ENCODE measurements at regions not wholly inside any gene's neighbourhood (a gene's known extent, or its start where the extent isn't known, plus 50 kb on each side); places are given as distances from the start of the nearest gene placed in this dataset.

DNA sequence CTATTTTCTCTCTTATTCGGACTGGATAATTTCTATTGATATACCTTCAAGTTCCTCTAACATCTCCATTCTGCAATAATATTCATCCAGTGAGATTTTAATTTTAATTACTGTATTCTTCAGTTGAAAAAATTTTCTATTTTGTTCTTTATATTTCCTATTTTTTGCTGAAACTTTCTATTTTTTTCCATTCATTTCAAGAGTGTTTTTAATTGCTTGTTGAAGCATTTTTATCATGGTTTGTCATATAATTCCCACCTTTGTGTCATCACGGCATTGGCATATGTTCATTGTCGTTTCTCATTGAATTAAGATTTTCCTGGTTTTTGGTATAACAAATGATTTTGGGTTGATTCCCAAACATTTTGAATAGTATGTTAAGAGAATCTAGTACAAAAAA is 214.9 kb upstream of the HDDC2 start:
- no peaks in the 10 kb centered on the region for H3K4me1 ChIP-seq (ENCODE audit: control insufficient read depth in 1 of 2, low read depth in 2 of 2)

DNA sequence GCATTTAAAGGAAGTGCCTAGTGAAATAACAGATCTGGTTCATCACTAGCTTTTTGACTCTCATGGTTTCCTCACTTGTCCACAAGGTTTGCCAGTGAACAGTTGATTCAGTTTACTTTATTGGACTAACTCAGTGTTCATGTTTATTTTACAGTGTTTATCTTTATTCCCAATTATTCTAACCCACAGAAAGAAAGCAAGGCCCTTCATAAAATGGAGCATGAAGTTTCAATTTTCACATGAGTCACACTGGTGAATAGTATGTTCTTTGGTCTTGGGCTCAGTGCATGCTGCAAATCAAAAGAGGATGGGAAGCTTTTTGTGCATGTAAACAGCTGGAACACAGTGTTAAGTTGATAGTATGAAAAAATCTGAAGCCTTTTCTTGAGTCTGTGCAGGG is 217.6 kb upstream of the HDDC2 start:
- Histone ChIP-seq H3K36me3 (no peaks in the 10 kb centered on the region), H3K4me3 (no peak overlapping the region), H3K4me1 (ENCODE audit: control insufficient read depth in 1 of 2, low read depth in 2 of 2) (no peaks in the 10 kb centered on the region), H3K9me3 (no peaks in the 10 kb centered on the region), H3K27ac (no peak overlapping the region), H3K27me3 (replicated peaks; ENCODE audit: insufficient read depth) (no peaks in the 10 kb centered on the region)
- DNase-seq (ENCODE audit: low spot score): no peak
- TF ChIP-seq, protein P1, sequence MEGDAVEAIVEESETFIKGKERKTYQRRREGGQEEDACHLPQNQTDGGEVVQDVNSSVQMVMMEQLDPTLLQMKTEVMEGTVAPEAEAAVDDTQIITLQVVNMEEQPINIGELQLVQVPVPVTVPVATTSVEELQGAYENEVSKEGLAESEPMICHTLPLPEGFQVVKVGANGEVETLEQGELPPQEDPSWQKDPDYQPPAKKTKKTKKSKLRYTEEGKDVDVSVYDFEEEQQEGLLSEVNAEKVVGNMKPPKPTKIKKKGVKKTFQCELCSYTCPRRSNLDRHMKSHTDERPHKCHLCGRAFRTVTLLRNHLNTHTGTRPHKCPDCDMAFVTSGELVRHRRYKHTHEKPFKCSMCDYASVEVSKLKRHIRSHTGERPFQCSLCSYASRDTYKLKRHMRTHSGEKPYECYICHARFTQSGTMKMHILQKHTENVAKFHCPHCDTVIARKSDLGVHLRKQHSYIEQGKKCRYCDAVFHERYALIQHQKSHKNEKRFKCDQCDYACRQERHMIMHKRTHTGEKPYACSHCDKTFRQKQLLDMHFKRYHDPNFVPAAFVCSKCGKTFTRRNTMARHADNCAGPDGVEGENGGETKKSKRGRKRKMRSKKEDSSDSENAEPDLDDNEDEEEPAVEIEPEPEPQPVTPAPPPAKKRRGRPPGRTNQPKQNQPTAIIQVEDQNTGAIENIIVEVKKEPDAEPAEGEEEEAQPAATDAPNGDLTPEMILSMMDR (IDR thresholded peaks at IDR 0.05): no peak
- ATAC-seq (ENCODE audit: insufficient number of reproducible peaks, low FRiP score, low read depth): no peak

More for the DNA sequence above, 214.9 kb upstream of the HDDC2 start:
- H3K27ac ChIP-seq: no peak overlapping the region
- TF ChIP-seq, protein P1 (IDR thresholded peaks at IDR 0.05): no peak
- no peak for ATAC-seq (ENCODE audit: insufficient number of reproducible peaks, low FRiP score, low read depth)
- H3K9me3 ChIP-seq: no peaks in the 10 kb centered on the region
- H3K4me3 ChIP-seq: no peak overlapping the region
- no peaks in the 10 kb centered on the region for H3K36me3 ChIP-seq
- DNase-seq (ENCODE audit: low spot score): no peak
- no peaks in the 10 kb centered on the region for H3K27me3 ChIP-seq (replicated peaks; ENCODE audit: insufficient read depth)

DNA sequence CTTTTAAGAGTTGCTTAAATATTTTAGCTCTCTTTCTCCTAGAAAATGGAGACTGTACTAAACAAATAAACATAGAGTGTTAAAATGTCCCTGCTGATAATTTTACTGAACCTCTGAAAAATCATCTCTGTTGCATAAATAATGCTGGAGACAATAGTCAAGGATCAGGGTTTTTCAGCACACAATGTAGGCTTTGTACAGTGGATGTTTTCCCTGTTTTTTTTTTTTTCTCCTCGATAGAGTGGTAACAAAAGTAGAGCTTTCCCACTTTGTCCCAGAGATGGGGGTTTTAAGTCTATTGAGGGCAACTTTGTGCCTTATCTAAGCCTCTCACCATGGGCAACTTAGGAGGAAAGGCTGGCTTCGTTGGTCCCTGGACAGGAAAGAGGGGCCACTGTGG is 222.6 kb upstream of the HDDC2 start:
- H3K4me3 ChIP-seq: no peak overlapping the region
- no peaks in the 10 kb centered on the region for H3K36me3 ChIP-seq
- H3K4me1 ChIP-seq (ENCODE audit: control insufficient read depth in 1 of 2, low read depth in 2 of 2): no peaks in the 10 kb centered on the region
- no peaks in the 10 kb centered on the region for H3K9me3 ChIP-seq
- H3K27ac ChIP-seq: no peak overlapping the region
- ATAC-seq (ENCODE audit: insufficient number of reproducible peaks, low FRiP score, low read depth): no peak
- DNase-seq (ENCODE audit: low spot score): no peak
- TF ChIP-seq, protein P1 (IDR thresholded peaks at IDR 0.05): no peak
- H3K27me3 ChIP-seq (replicated peaks; ENCODE audit: insufficient read depth): no peaks in the 10 kb centered on the region

DNA sequence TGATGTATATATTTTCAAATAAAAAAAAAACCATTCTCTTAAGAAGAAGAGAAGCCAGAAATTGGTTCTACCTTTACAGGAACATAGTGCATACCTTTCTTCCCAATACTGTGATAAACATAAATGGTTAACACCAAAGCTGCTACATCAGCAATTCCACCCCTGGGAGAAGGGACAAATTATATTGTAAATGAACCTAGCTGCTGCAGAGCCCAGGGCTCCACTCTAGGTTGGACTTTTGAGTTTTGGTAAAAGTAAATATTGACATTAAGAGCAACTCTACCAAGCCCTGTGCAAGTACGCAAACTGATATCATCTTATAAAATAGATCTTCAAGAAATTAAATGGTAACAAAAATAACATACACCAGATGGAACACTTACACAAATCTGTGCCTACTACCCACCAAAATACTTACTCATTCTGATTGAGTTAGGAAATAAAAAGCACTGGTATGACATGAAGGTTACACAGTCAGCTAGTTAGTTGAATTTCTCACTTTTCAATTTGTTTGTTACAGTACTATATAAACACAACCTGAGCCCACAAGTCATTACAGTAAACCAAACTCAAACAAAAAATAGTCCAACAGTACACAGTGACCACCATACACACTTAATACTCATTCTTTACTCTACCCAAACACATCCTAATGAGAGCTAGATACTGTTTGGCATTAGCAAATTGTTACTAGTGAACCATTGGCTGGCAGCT is 223.3 kb upstream of the HEY2 start:
- H3K27me3 ChIP-seq (replicated peaks; ENCODE audit: insufficient read depth): no peaks in the 10 kb centered on the region
- H3K36me3 ChIP-seq: no peaks in the 10 kb centered on the region
- H3K27ac ChIP-seq: no peak overlapping the region
- DNase-seq (ENCODE audit: low spot score) (no peak), ATAC-seq (ENCODE audit: insufficient number of reproducible peaks, low FRiP score, low read depth) (no peak)
- TF ChIP-seq, protein P1 (IDR thresholded peaks at IDR 0.05): no peak
- no peak overlapping the region for H3K4me3 ChIP-seq
- H3K4me1 ChIP-seq (ENCODE audit: control insufficient read depth in 1 of 2, low read depth in 2 of 2): no peaks in the 10 kb centered on the region
- no peaks in the 10 kb centered on the region for H3K9me3 ChIP-seq

DNA sequence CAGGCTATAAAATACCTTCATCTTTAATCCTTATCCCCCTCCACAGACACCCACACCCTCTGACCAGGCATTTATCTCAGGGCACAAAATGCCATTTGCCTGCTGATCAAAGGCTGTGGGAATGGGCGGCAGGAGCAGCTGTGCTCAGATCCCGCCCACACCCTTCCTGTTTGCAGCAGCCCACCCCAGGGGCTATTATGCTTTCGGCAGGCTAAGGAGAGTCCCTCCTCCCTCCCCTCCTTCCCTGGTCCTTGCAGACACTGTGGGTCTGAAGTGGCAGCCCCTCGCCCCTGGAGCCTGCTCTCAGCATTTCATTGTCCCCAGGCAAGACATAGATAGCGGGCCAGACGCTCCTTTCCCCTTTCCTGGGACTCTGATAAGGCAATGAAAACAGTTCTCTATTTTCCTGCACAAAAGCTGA is 220.8 kb upstream of the HEY2 start:
- H3K36me3 ChIP-seq: no peaks in the 10 kb centered on the region
- no peak for DNase-seq (ENCODE audit: low spot score)
- H3K4me3 ChIP-seq: no peak overlapping the region
- no peak for ATAC-seq (ENCODE audit: insufficient number of reproducible peaks, low FRiP score, low read depth)
- no peaks in the 10 kb centered on the region for H3K4me1 ChIP-seq (ENCODE audit: control insufficient read depth in 1 of 2, low read depth in 2 of 2)
- TF ChIP-seq, protein P1 (IDR thresholded peaks at IDR 0.05): no peak
- no peaks in the 10 kb centered on the region for H3K27me3 ChIP-seq (replicated peaks; ENCODE audit: insufficient read depth)
- H3K9me3 ChIP-seq: no peaks in the 10 kb centered on the region
- no peak overlapping the region for H3K27ac ChIP-seq

Data from thoracic aorta (tissue), 2 donors.